Activated naive CD4-positive, alpha-beta T cell treated with anti-CD3 and anti-CD28 coated beads for 36 hours (primary cell): ENCODE measurements at regions not wholly inside any gene's neighbourhood (a gene's known extent, or its start where the extent isn't known, plus 50 kb on each side); places are given as distances from the start of the nearest gene placed in this dataset.

ENCODE experiments used
- CTCF ChIA-PET: fragments of 350-600 bp; sonication (Branson Sonifier 250); formaldehyde crosslinking; loops from one replicate; lab custom pipeline; 2021; ENCODE audit warnings: antibody characterized with exemption; lab: Charles Lee
- DNase-seq: peaks from one replicate; pipeline ENCODE4 v3.0.0-alpha.2; 2020
- H3K27ac Mint-ChIP-seq: one replicate; pipeline ENCODE4 v1.8.0; 2021; ENCODE audit warnings: mild to moderate bottlenecking, mixed read lengths
- H3K27me3 Mint-ChIP-seq: one replicate; pipeline ENCODE4 v1.8.0; 2021; ENCODE audit warnings: low read depth, mixed read lengths
- H3K36me3 Mint-ChIP-seq: one replicate; pipeline ENCODE4 v1.8.0; 2021; ENCODE audit warnings: low read depth, mixed read lengths
- H3K4me1 Mint-ChIP-seq: one replicate; pipeline ENCODE4 v1.8.0; 2021; ENCODE audit warnings: low read depth, mixed read lengths
- H3K4me3 Mint-ChIP-seq: one replicate; pipeline ENCODE4 v1.8.0; 2021; ENCODE audit warnings: mild to moderate bottlenecking, moderate library complexity, mixed read lengths
- H3K9me3 Mint-ChIP-seq: one replicate; pipeline ENCODE4 v1.8.0; 2021; ENCODE audit warnings: mixed read lengths
- intact Hi-C: fragments of 100-400 bp; cut with micrococcal nuclease; formaldehyde crosslinking; loops from one replicate; pipeline ENCODE4 v1.15.1; 2023

GRCh38 chr6:164528539-164528938 is 780.9 kb downstream of the C6orf118 start:
- H3K27ac Mint-ChIP-seq: no peak overlapping the region
- no peak for DNase-seq
- H3K27me3 Mint-ChIP-seq: no peaks in the 10 kb centered on the region
- peaks cover 2% of the 10 kb centered on the region for H3K9me3 Mint-ChIP-seq
- H3K36me3 Mint-ChIP-seq: no peaks in the 10 kb centered on the region
- intact Hi-C loops: no loop called here
- H3K4me3 Mint-ChIP-seq: no peak overlapping the region
- CTCF ChIA-PET: no interaction called here
- H3K4me1 Mint-ChIP-seq: no peaks in the 10 kb centered on the region

- CTCF ChIA-PET: no interaction called here
- intact Hi-C loops: no loop called here
- no peak overlapping the region for H3K27ac Mint-ChIP-seq
- no peaks in the 10 kb centered on the region for H3K27me3 Mint-ChIP-seq
- H3K9me3 Mint-ChIP-seq: peaks cover 10% of the 10 kb centered on the region
- DNase-seq: no peak
- no peaks in the 10 kb centered on the region for H3K36me3 Mint-ChIP-seq
- no peaks in the 10 kb centered on the region for H3K4me1 Mint-ChIP-seq
- H3K4me3 Mint-ChIP-seq: no peak overlapping the region
Measured at GRCh38 chr6:164523087-164523654, 786.2 kb downstream of the C6orf118 start.

GRCh38 chr6:164520916-164521315 is 788.5 kb downstream of the C6orf118 start:
- H3K27ac Mint-ChIP-seq: no peak overlapping the region
- H3K36me3 Mint-ChIP-seq: no peaks in the 10 kb centered on the region
- H3K4me3 Mint-ChIP-seq: no peak overlapping the region
- CTCF ChIA-PET: no interaction called here
- H3K27me3 Mint-ChIP-seq: no peaks in the 10 kb centered on the region
- intact Hi-C loops: no loop called here
- H3K4me1 Mint-ChIP-seq: no peaks in the 10 kb centered on the region
- DNase-seq: no peak
- peaks cover 10% of the 10 kb centered on the region for H3K9me3 Mint-ChIP-seq

- Mint-ChIP-seq H3K4me3 (no peak overlapping the region), H3K27me3 (no peaks in the 10 kb centered on the region), H3K36me3 (no peaks in the 10 kb centered on the region), H3K4me1 (no peaks in the 10 kb centered on the region), H3K27ac (no peak overlapping the region), H3K9me3 (peaks cover 7% of the 10 kb centered on the region)
- CTCF ChIA-PET: no interaction called here
- intact Hi-C loops: no loop called here
- DNase-seq: no peak
Measured at GRCh38 chr6:164507206-164507940, 802.0 kb downstream of the C6orf118 start.

- Mint-ChIP-seq H3K27ac (no peak overlapping the region), H3K27me3 (no peaks in the 10 kb centered on the region), H3K36me3 (no peaks in the 10 kb centered on the region), H3K4me3 (no peak overlapping the region), H3K9me3 (peaks cover 4% of the 10 kb centered on the region), H3K4me1 (no peaks in the 10 kb centered on the region)
- CTCF ChIA-PET: no interaction called here
- intact Hi-C loops: no loop called here
- no peak for DNase-seq
Measured at GRCh38 chr6:164505425-164505824, 804.0 kb downstream of the C6orf118 start.

GRCh38 chr6:164502833-164503232 is 806.6 kb downstream of the C6orf118 start:
- no peak for DNase-seq
- no peaks in the 10 kb centered on the region for H3K4me1 Mint-ChIP-seq
- H3K9me3 Mint-ChIP-seq: peaks cover 4% of the 10 kb centered on the region
- H3K27me3 Mint-ChIP-seq: no peaks in the 10 kb centered on the region
- CTCF ChIA-PET: interaction anchor here (0.6 kb wide), 1 partner anchor 23 kb away, joined by 3 read pairs; no protein-coding TSS in a partner anchor
- no peak overlapping the region for H3K4me3 Mint-ChIP-seq
- intact Hi-C loops: no loop called here
- H3K27ac Mint-ChIP-seq: no peak overlapping the region
- no peaks in the 10 kb centered on the region for H3K36me3 Mint-ChIP-seq

GRCh38 chr6:164495882-164496495 is 813.4 kb downstream of the C6orf118 start:
- Mint-ChIP-seq H3K27me3 (no peaks in the 10 kb centered on the region), H3K27ac (no peak overlapping the region), H3K9me3 (peaks cover 1% of the 10 kb centered on the region), H3K36me3 (no peaks in the 10 kb centered on the region), H3K4me1 (no peaks in the 10 kb centered on the region), H3K4me3 (no peak overlapping the region)
- intact Hi-C loops: no loop called here
- CTCF ChIA-PET: no interaction called here
- no peak for DNase-seq

- CTCF ChIA-PET: no interaction called here
- intact Hi-C loops: no loop called here
- Mint-ChIP-seq H3K4me3 (no peak overlapping the region), H3K27me3 (no peaks in the 10 kb centered on the region), H3K9me3 (peaks cover 5% of the 10 kb centered on the region), H3K27ac (no peak overlapping the region), H3K4me1 (no peaks in the 10 kb centered on the region), H3K36me3 (no peaks in the 10 kb centered on the region)
- no peak for DNase-seq
Measured at GRCh38 chr6:164478426-164478825, 831.0 kb downstream of the C6orf118 start.

- Mint-ChIP-seq H3K27ac (no peak overlapping the region), H3K36me3 (no peaks in the 10 kb centered on the region), H3K9me3 (peaks cover 5% of the 10 kb centered on the region), H3K4me3 (no peak overlapping the region), H3K4me1 (no peaks in the 10 kb centered on the region), H3K27me3 (no peaks in the 10 kb centered on the region)
- DNase-seq: no peak
- CTCF ChIA-PET: no interaction called here
- intact Hi-C loops: no loop called here
Measured at GRCh38 chr6:164477790-164478189, 831.6 kb downstream of the C6orf118 start.

- CTCF ChIA-PET: no interaction called here
- peaks cover 2% of the 10 kb centered on the region for H3K9me3 Mint-ChIP-seq
- no peak for DNase-seq
- no peak overlapping the region for H3K27ac Mint-ChIP-seq
- no peaks in the 10 kb centered on the region for H3K27me3 Mint-ChIP-seq
- intact Hi-C loops: no loop called here
- no peak overlapping the region for H3K4me3 Mint-ChIP-seq
- no peaks in the 10 kb centered on the region for H3K36me3 Mint-ChIP-seq
- no peaks in the 10 kb centered on the region for H3K4me1 Mint-ChIP-seq
Measured at GRCh38 chr6:164477101-164477500, 832.3 kb downstream of the C6orf118 start.

- CTCF ChIA-PET: no interaction called here
- H3K36me3 Mint-ChIP-seq: no peaks in the 10 kb centered on the region
- H3K27me3 Mint-ChIP-seq: no peaks in the 10 kb centered on the region
- H3K9me3 Mint-ChIP-seq: peaks cover 2% of the 10 kb centered on the region
- no peak for DNase-seq
- no peaks in the 10 kb centered on the region for H3K4me1 Mint-ChIP-seq
- no peak overlapping the region for H3K27ac Mint-ChIP-seq
- intact Hi-C loops: no loop called here
- H3K4me3 Mint-ChIP-seq: no peak overlapping the region
Measured at GRCh38 chr6:164469276-164469949, 840.0 kb downstream of the C6orf118 start.

- no peak overlapping the region for H3K27ac Mint-ChIP-seq
- CTCF ChIA-PET: no interaction called here
Measured at GRCh38 chr6:164455835-164456234, 853.6 kb downstream of the C6orf118 start.

More at GRCh38 chr6:164455835-164456234, 853.6 kb downstream of the C6orf118 start:
- Mint-ChIP-seq H3K9me3 (no peaks in the 10 kb centered on the region), H3K4me3 (no peak overlapping the region), H3K27me3 (no peaks in the 10 kb centered on the region), H3K4me1 (no peaks in the 10 kb centered on the region), H3K36me3 (no peaks in the 10 kb centered on the region)
- intact Hi-C loops: no loop called here
- DNase-seq: no peak
